ENCODE measurements at regions not wholly inside any gene's neighbourhood (a gene's known extent, or its start where the extent isn't known, plus 50 kb on each side); places are given as distances from the start of the nearest gene placed in this dataset.

GRCh38 chr4:126081336-126081735, 766.6 kb downstream of the FAT4 start:
- peaks cover 1% of the 10 kb centered on the region for H3K36me3 Mint-ChIP-seq
- H3K4me3 Mint-ChIP-seq, result no peak overlapping the region
- peaks cover 6% of the 10 kb centered on the region for H3K9me3 Mint-ChIP-seq
- no peak for DNase-seq (ENCODE audit: low spot score in 2 of 2, unreplicated experiment in 2 of 2)
- peaks cover 7% of the 10 kb centered on the region for H3K4me1 Mint-ChIP-seq
- no peak for TF ChIP-seq CTCF (IDR thresholded peaks at IDR 0.05; ENCODE audit: unreplicated experiment)
- H3K27me3 Mint-ChIP-seq (ENCODE audit: low read depth), result no peaks in the 10 kb centered on the region
- H3K27ac Mint-ChIP-seq, result peak overlapping the region; percentile 22

- Mint-ChIP-seq H3K9me3 (peaks cover 6% of the 10 kb centered on the region), H3K27me3 (ENCODE audit: low read depth) (no peaks in the 10 kb centered on the region), H3K27ac (no peak overlapping the region), H3K4me1 (peaks cover 6% of the 10 kb centered on the region), H3K36me3 (peaks cover 1% of the 10 kb centered on the region), H3K4me3 (no peak overlapping the region)
- no peak for TF ChIP-seq CTCF (IDR thresholded peaks at IDR 0.05; ENCODE audit: unreplicated experiment)
- DNase-seq (ENCODE audit: low spot score in 2 of 2, unreplicated experiment in 2 of 2), result no peak
These were observed 771.3 kb downstream of the FAT4 start for GRCh38 chr4:126086041-126086440.

GRCh38 chr4:126087101-126087500, 772.3 kb downstream of the FAT4 start:
- Mint-ChIP-seq H3K4me3 (no peak overlapping the region), H3K9me3 (peaks cover 3% of the 10 kb centered on the region)

GRCh38 chr4:126097155-126097799, 782.5 kb downstream of the FAT4 start:
- Mint-ChIP-seq H3K27me3 (ENCODE audit: low read depth) (no peaks in the 10 kb centered on the region), H3K4me3 (no peak overlapping the region), H3K27ac (no peak overlapping the region), H3K9me3 (peaks cover 4% of the 10 kb centered on the region), H3K4me1 (peaks cover 10% of the 10 kb centered on the region), H3K36me3 (no peaks in the 10 kb centered on the region)
- no peak for DNase-seq (ENCODE audit: low spot score in 2 of 2, unreplicated experiment in 2 of 2)
- no peak for TF ChIP-seq CTCF (IDR thresholded peaks at IDR 0.05; ENCODE audit: unreplicated experiment)

More at GRCh38 chr4:126087101-126087500, 772.3 kb downstream of the FAT4 start:
- Mint-ChIP-seq H3K36me3 (no peaks in the 10 kb centered on the region), H3K4me1 (no peaks in the 10 kb centered on the region), H3K27ac (no peak overlapping the region), H3K27me3 (ENCODE audit: low read depth) (no peaks in the 10 kb centered on the region)
- no peak for TF ChIP-seq CTCF (IDR thresholded peaks at IDR 0.05; ENCODE audit: unreplicated experiment)
- no peak for DNase-seq (ENCODE audit: low spot score in 2 of 2, unreplicated experiment in 2 of 2)

- no peak for DNase-seq (ENCODE audit: low spot score in 2 of 2, unreplicated experiment in 2 of 2)
- Mint-ChIP-seq H3K27ac (no peak overlapping the region), H3K4me3 (no peak overlapping the region), H3K27me3 (ENCODE audit: low read depth) (no peaks in the 10 kb centered on the region), H3K9me3 (peaks cover 24% of the 10 kb centered on the region), H3K4me1 (no peaks in the 10 kb centered on the region), H3K36me3 (no peaks in the 10 kb centered on the region)
- peak; percentile 21 for TF ChIP-seq CTCF (IDR thresholded peaks at IDR 0.05; ENCODE audit: unreplicated experiment)
These were observed 791.9 kb downstream of the FAT4 start for GRCh38 chr4:126106658-126107057.
